AG10803 (cell line): ENCODE measurements at regions not wholly inside any gene's neighbourhood (a gene's known extent, or its start where the extent isn't known, plus 50 kb on each side); places are given as distances from the start of the nearest gene placed in this dataset.

Source experiments
- DNase-seq: peaks from one replicate; pipeline ENCODE4 v3.0.0; 2010; ENCODE audit warnings: low read depth
- H3K4me3 ChIP-seq: 2 replicates; pipeline ENCODE4 v1.5.1; 2011; ENCODE audit warnings: mild to moderate bottlenecking, low read length, control low read depth
- CTCF ChIP-seq: conservative IDR thresholded peaks from 2 replicates; pipeline ENCODE4 v1.5.1; 2011; ENCODE audit warnings: mild to moderate bottlenecking, low read length, control low read depth, inconsistent platforms

- no peak overlapping the region for H3K4me3 ChIP-seq
- no peak for DNase-seq
- no peak for TF ChIP-seq CTCF
These were observed 75.6 kb upstream of the BOD1L1 start for GRCh38 chr4:13703096-13703495.

DNA sequence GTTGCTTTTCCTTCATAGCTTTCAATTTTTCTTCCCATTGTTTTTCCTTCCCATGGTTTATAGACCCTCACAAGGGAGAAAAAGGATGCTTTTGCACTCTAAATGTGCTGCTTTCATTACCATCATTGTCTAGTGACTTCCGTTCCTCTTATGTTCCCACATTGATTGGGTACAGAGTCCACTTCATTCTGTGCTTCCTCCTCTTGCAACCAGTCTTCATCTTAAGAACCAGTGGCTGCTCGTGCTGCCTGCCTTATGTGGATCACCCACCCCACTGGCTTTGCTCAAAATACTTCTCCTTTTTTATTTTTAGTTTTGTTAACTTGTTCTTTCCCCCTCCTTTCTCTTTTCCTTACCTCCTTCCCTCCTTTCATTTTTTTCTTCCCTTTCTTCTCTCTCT lies 76.5 kb upstream of the BOD1L1 start:
- no peak overlapping the region for H3K4me3 ChIP-seq
- no peak for TF ChIP-seq CTCF
- no peak for DNase-seq

- no peak overlapping the region for H3K4me3 ChIP-seq
- DNase-seq: no peak
- TF ChIP-seq CTCF: no peak
These were observed 77.2 kb upstream of the BOD1L1 start for GRCh38 chr4:13704761-13705160.

DNA sequence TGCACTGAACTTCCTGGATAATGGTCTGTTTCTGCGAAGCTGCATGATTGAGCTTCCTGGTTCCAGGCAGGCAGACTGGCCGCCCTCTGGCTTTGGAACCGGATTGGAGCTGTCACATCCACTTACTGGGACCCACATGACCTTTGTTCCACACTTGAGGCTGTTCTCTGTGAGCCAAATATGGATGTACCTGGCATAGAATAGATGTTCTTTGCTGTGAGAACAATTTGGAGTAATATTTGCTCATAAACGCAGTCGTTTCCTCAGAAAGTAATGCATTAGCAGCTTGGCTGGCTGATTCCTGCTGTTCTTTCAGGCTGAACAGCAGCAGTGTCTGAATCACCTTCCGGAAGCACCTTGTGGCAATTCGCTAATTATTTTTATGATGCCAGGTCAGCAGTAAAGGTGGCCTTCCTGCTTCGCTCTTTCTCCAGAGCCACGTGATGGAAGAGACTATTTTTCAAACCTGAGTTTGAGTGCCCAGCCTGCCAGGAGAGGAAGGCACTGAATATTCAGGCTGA lies 78.1 kb upstream of the BOD1L1 start:
- TF ChIP-seq CTCF: no peak
- H3K4me3 ChIP-seq: no peak overlapping the region
- no peak for DNase-seq

- no peak for DNase-seq
- no peak overlapping the region for H3K4me3 ChIP-seq
- no peak for TF ChIP-seq CTCF
These were observed 78.6 kb upstream of the BOD1L1 start for GRCh38 chr4:13706120-13706519.

GRCh38 chr4:13706716-13707115 lies 79.2 kb upstream of the BOD1L1 start:
- DNase-seq: no peak
- no peak for TF ChIP-seq CTCF
- no peak overlapping the region for H3K4me3 ChIP-seq

DNA sequence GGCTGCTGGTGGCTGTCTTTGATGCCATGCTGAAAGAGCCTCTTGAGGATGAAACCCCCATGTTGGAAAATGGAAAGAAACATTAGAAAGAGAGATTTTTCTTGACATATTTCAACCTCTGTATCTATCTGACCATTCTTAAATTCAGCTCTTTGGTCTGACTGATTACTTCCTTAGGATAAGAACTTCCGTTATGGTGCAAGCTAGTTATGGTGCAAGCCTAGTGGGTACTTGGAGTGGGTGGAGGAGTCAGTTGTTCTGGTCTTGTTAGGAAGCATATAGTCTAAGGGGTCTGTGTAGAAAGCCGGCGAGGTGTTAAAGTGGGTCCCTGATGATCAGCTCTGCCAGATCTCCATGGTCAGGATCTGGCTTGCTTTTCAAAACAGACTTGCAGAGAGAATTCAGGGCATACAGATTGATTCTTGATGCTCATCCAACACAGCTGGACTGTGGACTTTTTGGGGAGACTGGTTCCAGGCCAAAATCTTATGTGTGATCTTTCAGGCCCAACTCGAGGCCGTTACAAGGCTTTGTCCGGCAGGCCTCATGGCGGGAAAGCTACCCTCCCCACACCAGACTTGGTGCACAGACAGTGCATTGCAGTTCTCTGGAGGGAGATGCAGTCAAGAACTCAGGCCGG lies 82.8 kb upstream of the BOD1L1 start:
- no peak for DNase-seq
- TF ChIP-seq CTCF: no peak
- no peak overlapping the region for H3K4me3 ChIP-seq
